GM23338 (cell line): ENCODE measurements at regions not wholly inside any gene's neighbourhood (a gene's known extent, or its start where the extent isn't known, plus 50 kb on each side); places are given as distances from the start of the nearest gene placed in this dataset.

Experiments
- ATAC-seq: fragments of 200-7000 bp; cut with Tn5 transposase; 3 replicates; pipeline ENCODE4 v1.9.1; 2020
- DNase-seq: peaks from one replicate; pipeline ENCODE4 v3.0.0-alpha.2; 2015; ENCODE audit warnings: low spot score
- H2AFZ ChIP-seq: fragments of 200-600 bp; sonication (generic); 2 replicates; pipeline ENCODE4 v1.8.0; 2016; ENCODE audit warnings: antibody characterized with exemption, mild to moderate bottlenecking, moderate library complexity
- H3F3A ChIP-seq: fragments of 200-600 bp; sonication (generic); replicated peaks from 2 replicates; pipeline ENCODE4 v1.8.0; 2017; ENCODE audit warnings: antibody characterized with exemption, mixed run types, low read depth
- H3K27ac ChIP-seq: fragments of 200-600 bp; sonication (generic); 2 replicates; pipeline ENCODE4 v1.6.1; 2016; ENCODE audit warnings: low read depth
- H3K27me3 ChIP-seq: fragments of 200-600 bp; sonication (generic); 2 replicates; pipeline ENCODE4 v1.8.0; 2016; ENCODE audit warnings: mild to moderate bottlenecking, mixed run types, moderate library complexity; ENCODE audit not compliant: insufficient read depth
- H3K36me3 ChIP-seq: fragments of 200-600 bp; sonication (generic); 2 replicates; pipeline ENCODE4 v1.8.0; 2016; ENCODE audit warnings: mild to moderate bottlenecking; ENCODE audit not compliant: insufficient read depth
- H3K4me1 ChIP-seq: fragments of 200-600 bp; sonication (generic); 2 replicates; pipeline ENCODE4 v1.8.0; 2016; ENCODE audit warnings: mild to moderate bottlenecking, moderate library complexity; ENCODE audit not compliant: insufficient read depth
- H3K4me2 ChIP-seq: fragments of 200-600 bp; sonication (generic); 2 replicates; pipeline ENCODE4 v1.7.1; 2017; ENCODE audit warnings: mixed run types
- H3K4me3 ChIP-seq: fragments of 200-600 bp; sonication (generic); 2 replicates; pipeline ENCODE4 v1.6.1; 2016; ENCODE audit warnings: mixed run types
- H3K79me2 ChIP-seq: fragments of 200-600 bp; sonication (generic); replicated peaks from 2 replicates; pipeline ENCODE4 v1.8.0; 2017; ENCODE audit warnings: mild to moderate bottlenecking; ENCODE audit not compliant: insufficient read depth
- H3K9me2 ChIP-seq: fragments of 200-600 bp; sonication (generic); 2 replicates; pipeline ENCODE4 v1.8.0; 2017; ENCODE audit not compliant: insufficient read depth
- H4K20me1 ChIP-seq: fragments of 200-600 bp; sonication (generic); replicated peaks from 2 replicates; pipeline ENCODE4 v1.8.0; 2017; ENCODE audit warnings: mild to moderate bottlenecking; ENCODE audit not compliant: insufficient read depth
- H3K27ac Mint-ChIP-seq: 2 replicates; pipeline ENCODE4 v1.8.0; 2020; ENCODE audit warnings: inconsistent platforms, mild to moderate bottlenecking, moderate library complexity, mixed read lengths
- H3K27me3 Mint-ChIP-seq: 3 replicates; pipeline ENCODE4 v1.8.0; 2022; ENCODE audit warnings: low read depth, mild to moderate bottlenecking, moderate library complexity, mixed read lengths, inconsistent platforms; ENCODE audit not compliant: insufficient read depth, poor library complexity
- H3K36me3 Mint-ChIP-seq: 3 replicates; pipeline ENCODE4 v1.8.0; 2021; ENCODE audit warnings: low read depth, mild to moderate bottlenecking, inconsistent platforms, moderate library complexity, mixed read lengths
- H3K4me1 Mint-ChIP-seq: 3 replicates; pipeline ENCODE4 v1.8.0; 2020; ENCODE audit warnings: mild to moderate bottlenecking, inconsistent platforms, mixed read lengths
- H3K4me3 Mint-ChIP-seq: 3 replicates; pipeline ENCODE4 v1.8.0; 2021; ENCODE audit warnings: moderate library complexity, mild to moderate bottlenecking, inconsistent platforms, mixed read lengths
- H3K9me3 Mint-ChIP-seq: 3 replicates; pipeline ENCODE4 v1.8.0; 2020; ENCODE audit warnings: moderate library complexity, mild to moderate bottlenecking, inconsistent platforms, mixed read lengths
- CREB1 ChIP-seq: fragments of 250-450 bp; sonication (Bioruptor Pico); IDR thresholded peaks from 2 replicates; pipeline ENCODE4 v1.5.0; 2020; ENCODE audit warnings: low read depth, mild to moderate bottlenecking, moderate library complexity
- CTCF ChIP-seq, 2 experiments: fragments of 200-600 bp in 1 of 2; sonication (generic) in 1 of 2; conservative IDR thresholded peaks; 2 replicates each; pipeline versions ENCODE4 v1.5.1 to v1.6.1; 2016 to 2017; ENCODE audit warnings: antibody characterized with exemption in 2 of 2, low read depth in 2 of 2, mild to moderate bottlenecking in 2 of 2, moderate library complexity in 1 of 2
- ETS1 ChIP-seq: IDR thresholded peaks from 2 replicates; pipeline ENCODE4 v1.6.1; 2016; ENCODE audit warnings: antibody characterized with exemption
- EZH2 ChIP-seq: fragments of 200-600 bp; sonication (generic); IDR thresholded peaks from one replicate; pipeline ENCODE4 v1.8.0; 2017; ENCODE audit warnings: antibody characterized with exemption, mild to moderate bottlenecking, low read depth; ENCODE audit not compliant: unreplicated experiment
- EZH2phosphoT487 ChIP-seq: fragments of 200-600 bp; sonication (generic); IDR thresholded peaks from one replicate; pipeline ENCODE4 v1.8.1; 2018; ENCODE audit warnings: antibody characterized with exemption; ENCODE audit not compliant: unreplicated experiment
- JUNB ChIP-seq: IDR thresholded peaks from one replicate; pipeline ENCODE4 v1.6.1; 2016; ENCODE audit warnings: antibody characterized with exemption; ENCODE audit not compliant: unreplicated experiment
- NANOG ChIP-seq: IDR thresholded peaks from 2 replicates; pipeline ENCODE4 v1.6.1; 2016; ENCODE audit warnings: antibody characterized with exemption, borderline replicate concordance
- POLR2AphosphoS5 ChIP-seq: IDR thresholded peaks from 2 replicates; pipeline ENCODE4 v1.6.1; 2016; ENCODE audit warnings: antibody characterized with exemption, low read depth
- REST ChIP-seq: IDR thresholded peaks from one replicate; pipeline ENCODE4 v1.6.1; 2018; ENCODE audit warnings: antibody characterized with exemption; ENCODE audit not compliant: unreplicated experiment
- STAT1 ChIP-seq: IDR thresholded peaks from one replicate; pipeline ENCODE4 v1.6.1; 2016; ENCODE audit warnings: antibody characterized with exemption; ENCODE audit not compliant: unreplicated experiment
- ZNF114 ChIP-seq: fragments of 250-450 bp; sonication (Bioruptor Pico); IDR thresholded peaks from 2 replicates; pipeline ENCODE4 v1.5.0; 2020; ENCODE audit warnings: mild to moderate bottlenecking, moderate library complexity
- ZNF331 ChIP-seq: fragments of 250-450 bp; sonication (Bioruptor Pico); IDR thresholded peaks from 2 replicates; pipeline ENCODE4 v1.5.0; 2020; ENCODE audit warnings: low read depth, mild to moderate bottlenecking, moderate library complexity
- ZNF462 ChIP-seq: fragments of 250-450 bp; sonication (Bioruptor Pico); IDR thresholded peaks from 2 replicates; pipeline ENCODE4 v1.5.0; 2020; ENCODE audit warnings: mild to moderate bottlenecking, moderate library complexity

GRCh38 chr20:22008456-22008855 is 303.0 kb downstream of the PAX1 start:
- TF ChIP-seq ZNF462 (CRISPR knock-in tag): no peak
- TF ChIP-seq REST: no peak
- TF ChIP-seq CTCF (conservative IDR thresholded peaks at IDR 0.05; ENCODE audit: low read depth in 2 of 2): no peak
- no peak for TF ChIP-seq EZH2phosphoT487
- no peak for TF ChIP-seq CREB1 (CRISPR knock-in tag)
- TF ChIP-seq STAT1: no peak
- TF ChIP-seq POLR2AphosphoS5: no peak
- TF ChIP-seq NANOG: no peak
- no peak for TF ChIP-seq ZNF331 (CRISPR knock-in tag)
- TF ChIP-seq JUNB: no peak
- no peak for TF ChIP-seq ZNF114 (CRISPR knock-in tag)
- TF ChIP-seq ETS1: no peak
- no peak for TF ChIP-seq EZH2
- Histone ChIP-seq H3K79me2 (no peaks in the 10 kb centered on the region), H4K20me1 (no peaks in the 10 kb centered on the region), H3K4me1 (no peaks in the 10 kb centered on the region), H3F3A (no peaks in the 10 kb centered on the region), H3K27me3 (no peaks in the 10 kb centered on the region), H2AFZ (no peak overlapping the region), H3K9me2 (0 out of 2 replicates have a peak, but pooled peaks cover 5% of the 10 kb centered on the region), H3K4me2 (no peak overlapping the region), H3K4me3 (no peak overlapping the region), H3K27ac (no peak overlapping the region), H3K36me3 (no peaks in the 10 kb centered on the region)
- Mint-ChIP-seq H3K36me3 (peaks cover 13% of the 10 kb centered on the region), H3K4me3 (no peak overlapping the region), H3K27me3 (no peaks in the 10 kb centered on the region), H3K27ac (no peak overlapping the region), H3K4me1 (no peaks in the 10 kb centered on the region), H3K9me3 (peaks cover 25% of the 10 kb centered on the region)
- no peak for ATAC-seq
- DNase-seq: no peak
